NB4 (cell line): ENCODE measurements at regions not wholly inside any gene's neighbourhood (a gene's known extent, or its start where the extent isn't known, plus 50 kb on each side); places are given as distances from the start of the nearest gene placed in this dataset.

Experiments used
- DNase-seq: peaks from one replicate; pipeline ENCODE4 v3.0.0; 2010; ENCODE audit warnings: low read depth
- H3K4me3 ChIP-seq: one replicate; pipeline ENCODE4 v1.5.1; 2011; ENCODE audit warnings: mild to moderate bottlenecking, low read depth, low read length, moderate library complexity
- CTCF ChIP-seq: IDR thresholded peaks from one replicate; pipeline ENCODE4 v1.5.1; 2012; ENCODE audit warnings: low read depth, low read length
- MYC ChIP-seq: IDR thresholded peaks from 2 replicates; pipeline ENCODE4 v1.6.1; 2011; ENCODE audit warnings: low read depth, low read length
- POLR2A ChIP-seq: IDR thresholded peaks from 2 replicates; pipeline ENCODE4 v1.6.1; 2011; ENCODE audit warnings: mild to moderate bottlenecking; ENCODE audit not compliant: insufficient read length; ENCODE audit errors: extremely low read depth
- TF ChIP-seq, protein P1 (sequence below): IDR thresholded peaks from 2 replicates; pipeline ENCODE4 v1.6.1; 2011; ENCODE audit warnings: low read depth, low read length

DNA sequence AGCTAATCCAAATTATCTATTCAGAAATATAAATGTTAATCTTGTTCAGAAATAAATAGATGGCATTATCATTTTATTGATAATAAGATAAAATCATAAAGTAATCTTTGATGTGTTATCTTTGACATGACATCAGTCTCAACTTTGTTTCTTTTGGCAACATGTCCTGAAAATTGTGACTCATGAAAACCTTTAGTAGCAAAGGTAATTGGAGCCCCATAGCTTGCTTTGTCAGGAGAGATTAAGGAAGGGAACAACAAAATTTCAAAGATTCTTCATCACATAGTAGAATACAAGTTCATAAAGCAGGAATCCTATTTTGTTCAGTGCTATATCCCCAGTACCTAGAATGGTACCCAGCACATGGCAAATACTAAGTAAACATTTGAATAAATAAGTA is 165.4 kb downstream of the KCNE4 start:
- no peak overlapping the region for H3K4me3 ChIP-seq
- no peak for DNase-seq
- TF ChIP-seq, protein P1, sequence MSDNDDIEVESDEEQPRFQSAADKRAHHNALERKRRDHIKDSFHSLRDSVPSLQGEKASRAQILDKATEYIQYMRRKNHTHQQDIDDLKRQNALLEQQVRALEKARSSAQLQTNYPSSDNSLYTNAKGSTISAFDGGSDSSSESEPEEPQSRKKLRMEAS, result no peak
- no peak for TF ChIP-seq CTCF
- no peak for TF ChIP-seq POLR2A
- no peak for TF ChIP-seq MYC

DNA sequence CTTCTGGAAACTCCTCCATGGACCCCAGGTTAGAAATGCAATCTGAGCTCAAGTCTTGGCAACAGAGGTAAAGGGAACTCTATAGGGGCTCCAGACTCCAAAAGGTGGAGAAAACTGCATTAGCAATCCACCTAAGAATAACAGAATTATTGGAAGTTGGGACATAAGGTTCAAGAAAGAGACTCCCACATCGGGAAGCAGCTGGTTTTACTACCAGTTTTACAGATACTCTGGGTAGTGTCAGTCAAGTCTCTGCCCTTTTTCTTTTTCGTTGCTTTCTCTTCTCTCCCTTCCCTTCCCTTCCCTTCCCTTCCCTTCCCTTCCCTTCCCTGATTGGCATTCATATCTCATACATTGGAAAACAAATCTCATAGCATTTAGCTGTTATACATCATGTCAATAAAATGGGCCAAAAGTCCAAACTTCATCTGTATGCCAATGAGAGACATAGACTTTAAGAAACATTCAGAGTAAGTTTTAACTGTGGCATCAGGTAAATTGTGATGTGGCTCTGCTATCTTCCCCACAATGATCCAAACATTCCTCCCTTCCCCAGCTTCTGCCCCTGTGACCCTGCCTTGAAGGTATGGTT is 166.7 kb downstream of the KCNE4 start:
- no peak overlapping the region for H3K4me3 ChIP-seq
- DNase-seq, result no peak
- TF ChIP-seq POLR2A (no peak), MYC (no peak), CTCF (no peak)
- TF ChIP-seq, protein P1, result no peak

DNA sequence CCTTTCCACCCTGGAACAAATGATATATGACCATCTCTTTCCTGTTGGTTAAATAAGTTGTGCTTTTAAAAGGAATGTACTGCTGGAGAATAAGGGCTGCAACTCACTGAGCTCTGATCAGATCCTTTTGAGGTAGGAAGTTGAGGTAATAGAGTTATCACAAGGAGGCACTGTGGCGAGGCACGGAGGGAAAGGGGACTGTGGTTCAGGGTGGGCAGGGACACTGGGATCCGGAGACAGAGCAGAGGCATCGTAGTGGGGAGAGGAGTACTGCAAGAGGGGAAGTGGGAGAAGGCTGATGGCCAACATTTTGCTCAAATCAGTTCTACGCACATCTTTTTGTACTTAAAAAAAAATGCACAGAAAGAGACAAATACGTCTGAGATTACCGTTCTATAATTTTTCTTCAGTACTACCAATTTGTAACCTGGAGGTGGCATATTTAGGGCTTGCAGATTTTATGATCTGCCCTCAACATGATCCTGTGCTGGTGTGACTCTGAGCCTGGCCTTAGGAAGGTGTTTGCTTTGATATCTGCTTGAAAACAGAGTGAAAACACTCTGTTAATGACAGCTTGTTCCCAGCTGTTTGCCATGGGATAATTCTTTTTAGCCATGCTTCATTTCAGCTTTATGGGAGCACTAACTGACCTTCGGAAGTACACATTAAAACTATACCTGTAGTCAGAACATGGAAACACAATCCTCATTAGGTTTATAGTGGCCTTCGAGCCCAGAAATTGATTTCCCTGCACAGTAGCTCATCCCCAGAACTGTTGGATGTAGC is 168.1 kb downstream of the KCNE4 start:
- no peak overlapping the region for H3K4me3 ChIP-seq
- TF ChIP-seq POLR2A, result no peak
- TF ChIP-seq CTCF, result no peak
- TF ChIP-seq MYC, result no peak
- DNase-seq, result no peak

- H3K4me3 ChIP-seq, result no peak overlapping the region
- DNase-seq, result no peak
- TF ChIP-seq CTCF (no peak), POLR2A (no peak), MYC (no peak)
- TF ChIP-seq, protein P1, result no peak
These were observed 168.6 kb downstream of the KCNE4 start for GRCh38 chr2:223220658-223220925.

- no peak overlapping the region for H3K4me3 ChIP-seq
- TF ChIP-seq, protein P1, result no peak
- TF ChIP-seq CTCF (no peak), MYC (no peak), POLR2A (no peak)
- DNase-seq, result no peak
These were observed 169.3 kb downstream of the KCNE4 start for GRCh38 chr2:223221139-223221835.
